DLD1 (cell line): ENCODE measurements at regions not wholly inside any gene's neighbourhood (a gene's known extent, or its start where the extent isn't known, plus 50 kb on each side); places are given as distances from the start of the nearest gene placed in this dataset.

Experiments
- in situ Hi-C: cut with HindIII; loops from 2 replicates; pipeline ENCODE4 v1.10.0; 2017; ENCODE audit warnings: low sequenced_read_pairs

- in situ Hi-C loops: no loop called here
Observed at GRCh38 chr13:43983373-43983772, 103.7 kb downstream of the LACC1 start.

GRCh38 chr13:43984292-43984691 lies 104.6 kb downstream of the LACC1 start:
- in situ Hi-C loops: no loop called here

- in situ Hi-C loops: no loop called here
Observed at GRCh38 chr13:43985422-43986072, 105.8 kb downstream of the LACC1 start.

GRCh38 chr13:43986421-43986981 lies 106.8 kb downstream of the LACC1 start:
- in situ Hi-C loops: no loop called here

- in situ Hi-C loops: no loop called here
Observed at GRCh38 chr13:43988302-43988701, 108.6 kb downstream of the LACC1 start.

- in situ Hi-C loops: no loop called here
Observed at GRCh38 chr13:43990021-43990420, 110.3 kb downstream of the LACC1 start.

- in situ Hi-C loops: no loop called here
Observed at GRCh38 chr13:43990829-43991228, 111.1 kb downstream of the LACC1 start.

GRCh38 chr13:43991773-43992201 lies 112.1 kb downstream of the LACC1 start:
- in situ Hi-C loops: no loop called here

- in situ Hi-C loops: no loop called here
Observed at GRCh38 chr13:43992211-43992610, 112.5 kb downstream of the LACC1 start.

GRCh38 chr13:43994999-43995859 lies 115.5 kb downstream of the LACC1 start:
- in situ Hi-C loops: loop anchor here (5.0 kb wide), 1 partner anchor 88 kb away; no protein-coding TSS in a partner anchor

- in situ Hi-C loops: loop anchor here (5.0 kb wide), 1 partner anchor 89 kb away; no protein-coding TSS in a partner anchor
Observed at GRCh38 chr13:43996221-43996620, 116.5 kb downstream of the LACC1 start.

GRCh38 chr13:44003481-44003880 lies 123.8 kb downstream of the LACC1 start:
- in situ Hi-C loops: no loop called here

GRCh38 chr13:44004878-44005277 lies 125.2 kb downstream of the LACC1 start:
- in situ Hi-C loops: no loop called here

GRCh38 chr13:44007451-44007850 lies 127.7 kb downstream of the LACC1 start:
- in situ Hi-C loops: no loop called here

- in situ Hi-C loops: no loop called here
Observed at GRCh38 chr13:44011036-44011435, 131.3 kb downstream of the LACC1 start.

GRCh38 chr13:44012910-44013757 lies 133.4 kb downstream of the LACC1 start:
- in situ Hi-C loops: no loop called here

- in situ Hi-C loops: no loop called here
Observed at GRCh38 chr13:44013758-44014291, 134.1 kb downstream of the LACC1 start.

- in situ Hi-C loops: no loop called here
Observed at GRCh38 chr13:44014501-44014900, 134.8 kb downstream of the LACC1 start.

GRCh38 chr13:44015118-44015517 lies 135.4 kb downstream of the LACC1 start:
- in situ Hi-C loops: no loop called here

GRCh38 chr13:44015811-44016210 lies 136.1 kb downstream of the LACC1 start:
- in situ Hi-C loops: no loop called here
